ENCODE measurements at regions not wholly inside any gene's neighbourhood (a gene's known extent, or its start where the extent isn't known, plus 50 kb on each side); places are given as distances from the start of the nearest gene placed in this dataset.

GRCh38 chr10:110365356-110366143 is 60.8 kb upstream of the SMNDC1 start:
- Histone ChIP-seq H2BK15ac (ENCODE audit: low read length) (no peak overlapping the region), H3K23ac (ENCODE audit: low read depth, low read length, poor library complexity) (no peak overlapping the region)

GRCh38 chr10:110366635-110367034 is 61.9 kb upstream of the SMNDC1 start:
- H3K14ac ChIP-seq (ENCODE audit: low read length), result no peak overlapping the region
- H4K8ac ChIP-seq (ENCODE audit: low read depth, low read length), result no peak overlapping the region
- no peak overlapping the region for H3K23ac ChIP-seq (ENCODE audit: low read depth, low read length, poor library complexity)
- H3K27me3 ChIP-seq (ENCODE audit: control insufficient read depth in 3 of 3, insufficient read depth in 3 of 3, low read depth in 1 of 3, low read length in 3 of 3), result peaks cover 0 to 35% (median 0%) of the 10 kb centered on the region in 3 experiments
- H3K27ac ChIP-seq (replicated peaks; ENCODE audit: low read length), result no peak overlapping the region
- no peak overlapping the region for H3K9ac ChIP-seq (ENCODE audit: low read depth, low read length, poor library complexity)
- H2BK5ac ChIP-seq (ENCODE audit: low read length), result no peak overlapping the region
- H3K4ac ChIP-seq (ENCODE audit: low read length), result no peak overlapping the region
- H3K9me3 ChIP-seq (replicated peaks in 1 of 2; ENCODE audit: control insufficient read depth in 2 of 2, insufficient read depth in 1 of 2, low read depth in 1 of 2, low read length in 2 of 2), result no peaks in the 10 kb centered on the region
- no peak overlapping the region for H3K18ac ChIP-seq (ENCODE audit: low read length)
- no peak for DNase-seq (ENCODE audit: low spot score)
- no peak overlapping the region for H4K91ac ChIP-seq (ENCODE audit: low read depth, low read length, poor library complexity)
- no peak overlapping the region for H2BK15ac ChIP-seq (ENCODE audit: low read length)
- H3K36me3 ChIP-seq (replicated peaks in 1 of 2; ENCODE audit: control insufficient read depth in 2 of 2, insufficient read depth in 2 of 2, low read length in 2 of 2), result no peaks in the 10 kb centered on the region
- H2AFZ ChIP-seq (ENCODE audit: low read length), result no peak overlapping the region
- H3K4me2 ChIP-seq (ENCODE audit: insufficient read depth, low read length, poor library complexity, severe bottlenecking), result no peak overlapping the region
- H3K79me1 ChIP-seq (ENCODE audit: low read depth, low read length), result no peaks in the 10 kb centered on the region
- no peak overlapping the region for H3K4me3 ChIP-seq (ENCODE audit: low read length in 2 of 2)
- WGBS, 2 donors (ENCODE audit: extremely low coverage in 2 of 2, insufficient read length in 2 of 2, insufficient replicate concordance in 1 of 2), result no CpG with 5 or more reads among the region's 4 CpGs
- H2BK120ac ChIP-seq (ENCODE audit: low read depth, low read length), result no peak overlapping the region
- H2BK12ac ChIP-seq (ENCODE audit: low read length), result no peak overlapping the region
- peaks cover 0 to 10% of the 10 kb centered on the region in 2 donors for H3K4me1 ChIP-seq (ENCODE audit: control insufficient read depth in 2 of 2, insufficient read depth in 1 of 2, low read depth in 1 of 2, low read length in 2 of 2)
- H2AK5ac ChIP-seq (ENCODE audit: low read depth, low read length), result no peak overlapping the region

More at GRCh38 chr10:110365356-110366143, 60.8 kb upstream of the SMNDC1 start:
- Histone ChIP-seq H4K8ac (ENCODE audit: low read depth, low read length) (no peak overlapping the region), H3K27me3 (ENCODE audit: control insufficient read depth in 3 of 3, insufficient read depth in 3 of 3, low read depth in 1 of 3, low read length in 3 of 3) (peaks cover 0 to 35% (median 0%) of the 10 kb centered on the region in 3 experiments), H2BK120ac (ENCODE audit: low read depth, low read length) (no peak overlapping the region), H3K9ac (ENCODE audit: low read depth, low read length, poor library complexity) (no peak overlapping the region), H3K4me3 (ENCODE audit: low read length in 2 of 2) (no peak overlapping the region), H2BK5ac (ENCODE audit: low read length) (no peak overlapping the region), H4K91ac (ENCODE audit: low read depth, low read length, poor library complexity) (no peak overlapping the region), H3K18ac (ENCODE audit: low read length) (no peak overlapping the region), H3K36me3 (replicated peaks in 1 of 2; ENCODE audit: control insufficient read depth in 2 of 2, insufficient read depth in 2 of 2, low read length in 2 of 2) (no peaks in the 10 kb centered on the region), H2BK12ac (ENCODE audit: low read length) (no peak overlapping the region), H3K4ac (ENCODE audit: low read length) (no peak overlapping the region), H3K4me2 (ENCODE audit: insufficient read depth, low read length, poor library complexity, severe bottlenecking) (no peak overlapping the region), H3K14ac (ENCODE audit: low read length) (no peak overlapping the region), H2AK5ac (ENCODE audit: low read depth, low read length) (no peak overlapping the region), H3K27ac (replicated peaks; ENCODE audit: low read length) (no peak overlapping the region), H3K9me3 (replicated peaks in 1 of 2; ENCODE audit: control insufficient read depth in 2 of 2, insufficient read depth in 1 of 2, low read depth in 1 of 2, low read length in 2 of 2) (no peaks in the 10 kb centered on the region), H3K4me1 (ENCODE audit: control insufficient read depth in 2 of 2, insufficient read depth in 1 of 2, low read depth in 1 of 2, low read length in 2 of 2) (peaks cover 0 to 10% of the 10 kb centered on the region in 2 donors), H3K79me1 (ENCODE audit: low read depth, low read length) (no peaks in the 10 kb centered on the region), H2AFZ (ENCODE audit: low read length) (no peak overlapping the region)
- no CpG with 5 or more reads among the region's 9 CpGs for WGBS, 2 donors (ENCODE audit: extremely low coverage in 2 of 2, insufficient read length in 2 of 2, insufficient replicate concordance in 1 of 2)
- DNase-seq (ENCODE audit: low spot score), result no peak

GRCh38 chr10:110368002-110368401 is 63.3 kb upstream of the SMNDC1 start:
- Histone ChIP-seq H3K4ac (ENCODE audit: low read length) (no peak overlapping the region), H3K27me3 (ENCODE audit: control insufficient read depth in 3 of 3, insufficient read depth in 3 of 3, low read depth in 1 of 3, low read length in 3 of 3) (peaks cover 0 to 35% (median 0%) of the 10 kb centered on the region in 3 experiments), H2AK5ac (ENCODE audit: low read depth, low read length) (no peak overlapping the region), H4K91ac (ENCODE audit: low read depth, low read length, poor library complexity) (no peak overlapping the region), H3K36me3 (replicated peaks in 1 of 2; ENCODE audit: control insufficient read depth in 2 of 2, insufficient read depth in 2 of 2, low read length in 2 of 2) (no peaks in the 10 kb centered on the region), H3K23ac (ENCODE audit: low read depth, low read length, poor library complexity) (no peak overlapping the region), H3K14ac (ENCODE audit: low read length) (no peak overlapping the region), H3K4me3 (ENCODE audit: low read length in 2 of 2) (no peak overlapping the region), H2BK5ac (ENCODE audit: low read length) (no peak overlapping the region), H3K9me3 (replicated peaks in 1 of 2; ENCODE audit: control insufficient read depth in 2 of 2, insufficient read depth in 1 of 2, low read depth in 1 of 2, low read length in 2 of 2) (no peaks in the 10 kb centered on the region), H4K8ac (ENCODE audit: low read depth, low read length) (no peak overlapping the region), H2AFZ (ENCODE audit: low read length) (no peak overlapping the region), H3K18ac (ENCODE audit: low read length) (no peak overlapping the region), H3K4me1 (ENCODE audit: control insufficient read depth in 2 of 2, insufficient read depth in 1 of 2, low read depth in 1 of 2, low read length in 2 of 2) (peaks cover 0 to 10% of the 10 kb centered on the region in 2 donors), H2BK12ac (ENCODE audit: low read length) (no peak overlapping the region), H3K27ac (replicated peaks; ENCODE audit: low read length) (no peak overlapping the region), H3K79me1 (ENCODE audit: low read depth, low read length) (no peaks in the 10 kb centered on the region), H3K4me2 (ENCODE audit: insufficient read depth, low read length, poor library complexity, severe bottlenecking) (no peak overlapping the region), H2BK15ac (ENCODE audit: low read length) (no peak overlapping the region), H2BK120ac (ENCODE audit: low read depth, low read length) (no peak overlapping the region), H3K9ac (ENCODE audit: low read depth, low read length, poor library complexity) (no peak overlapping the region)
- DNase-seq (ENCODE audit: low spot score), result no peak
- WGBS, 2 donors (ENCODE audit: extremely low coverage in 2 of 2, insufficient read length in 2 of 2, insufficient replicate concordance in 1 of 2), result no CpG with 5 or more reads among the region's 4 CpGs

DNA sequence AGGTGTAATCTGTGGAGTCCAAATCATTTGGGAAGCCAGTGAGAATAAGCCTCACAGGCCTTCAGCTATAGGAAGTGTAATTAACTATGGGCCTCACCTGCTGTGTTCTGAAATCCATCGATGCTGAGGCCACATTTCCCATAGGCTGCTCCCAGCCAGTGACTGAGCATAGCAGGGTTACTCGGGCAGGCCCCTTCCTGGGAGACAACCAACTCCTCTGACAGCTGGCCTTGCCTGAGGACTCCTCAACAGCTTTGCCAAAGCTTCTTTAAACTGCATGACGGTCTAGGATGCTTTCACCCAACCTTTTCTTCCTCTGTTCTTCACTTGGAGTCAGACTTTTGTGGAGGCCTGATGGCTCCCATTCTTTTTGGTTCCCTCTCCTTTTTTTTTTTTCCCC is 63.8 kb upstream of the SMNDC1 start:
- Histone ChIP-seq H4K91ac (ENCODE audit: low read depth, low read length, poor library complexity) (no peak overlapping the region), H3K9me3 (replicated peaks in 1 of 2; ENCODE audit: control insufficient read depth in 2 of 2, insufficient read depth in 1 of 2, low read depth in 1 of 2, low read length in 2 of 2) (no peaks in the 10 kb centered on the region), H3K4ac (ENCODE audit: low read length) (no peak overlapping the region), H3K18ac (ENCODE audit: low read length) (no peak overlapping the region), H3K4me3 (ENCODE audit: low read length in 2 of 2) (no peak overlapping the region), H3K27me3 (ENCODE audit: control insufficient read depth in 3 of 3, insufficient read depth in 3 of 3, low read depth in 1 of 3, low read length in 3 of 3) (peaks cover 0 to 37% (median 0%) of the 10 kb centered on the region in 3 experiments), H3K36me3 (replicated peaks in 1 of 2; ENCODE audit: control insufficient read depth in 2 of 2, insufficient read depth in 2 of 2, low read length in 2 of 2) (no peaks in the 10 kb centered on the region), H4K8ac (ENCODE audit: low read depth, low read length) (no peak overlapping the region), H3K4me1 (ENCODE audit: control insufficient read depth in 2 of 2, insufficient read depth in 1 of 2, low read depth in 1 of 2, low read length in 2 of 2) (peaks cover 0 to 9% of the 10 kb centered on the region in 2 donors), H2BK5ac (ENCODE audit: low read length) (no peak overlapping the region), H3K14ac (ENCODE audit: low read length) (no peak overlapping the region), H2BK12ac (ENCODE audit: low read length) (no peak overlapping the region), H3K27ac (replicated peaks; ENCODE audit: low read length) (no peak overlapping the region), H2AFZ (ENCODE audit: low read length) (no peak overlapping the region), H2AK5ac (ENCODE audit: low read depth, low read length) (no peak overlapping the region), H2BK120ac (ENCODE audit: low read depth, low read length) (no peak overlapping the region), H3K79me1 (ENCODE audit: low read depth, low read length) (no peaks in the 10 kb centered on the region), H3K23ac (ENCODE audit: low read depth, low read length, poor library complexity) (no peak overlapping the region), H2BK15ac (ENCODE audit: low read length) (no peak overlapping the region), H3K9ac (ENCODE audit: low read depth, low read length, poor library complexity) (no peak overlapping the region), H3K4me2 (ENCODE audit: insufficient read depth, low read length, poor library complexity, severe bottlenecking) (no peak overlapping the region)
- WGBS, 2 donors (ENCODE audit: extremely low coverage in 2 of 2, insufficient read length in 2 of 2, insufficient replicate concordance in 1 of 2), result no CpG with 5 or more reads among the region's 3 CpGs
- DNase-seq (ENCODE audit: low spot score), result no peak

All from neuronal stem cell (in vitro differentiated cells).